ENCODE measurements at regions not wholly inside any gene's neighbourhood (a gene's known extent, or its start where the extent isn't known, plus 50 kb on each side); places are given as distances from the start of the nearest gene placed in this dataset.

- TF ChIP-seq ZSCAN30 (tag by site-specific recombination; IDR thresholded peaks at IDR 0.05) (no peak), REST (tag by site-specific recombination; IDR thresholded peaks at IDR 0.05) (no peak), CTCF (tag by site-specific recombination; IDR thresholded peaks at IDR 0.05) (no peak), PATZ1 (tag by site-specific recombination; IDR thresholded peaks at IDR 0.05) (no peak), ZBTB8A (tag by site-specific recombination; IDR thresholded peaks at IDR 0.05) (no peak), ZNF513 (tag by site-specific recombination; IDR thresholded peaks at IDR 0.05) (no peak)
Measured at GRCh38 chr10:114753126-114753525, 68.5 kb upstream of the FHIP2A start.
